DND-41 (cell line): ENCODE measurements at regions not wholly inside any gene's neighbourhood (a gene's known extent, or its start where the extent isn't known, plus 50 kb on each side); places are given as distances from the start of the nearest gene placed in this dataset.

ENCODE experiments used
- ATAC-seq: fragments of 200-7000 bp; cut with Tn5 transposase; 3 replicates; pipeline ENCODE4 v1.9.1; 2021; ENCODE audit warnings: low read depth; ENCODE audit not compliant: insufficient read depth
- DNase-seq: peaks from one replicate; pipeline ENCODE4 v3.0.0-alpha.2; 2020
- H2AFZ ChIP-seq: 2 replicates; pipeline ENCODE4 v1.6.0; 2012; ENCODE audit warnings: low read depth, low read length
- H3K27ac ChIP-seq: 2 replicates; pipeline ENCODE4 v1.5.1; 2012; ENCODE audit warnings: low read length, inconsistent platforms
- H3K27me3 ChIP-seq: fragments of 200-600 bp; sonication (generic); 2 replicates; pipeline ENCODE4 v1.6.0; 2012; ENCODE audit warnings: low read length, mild to moderate bottlenecking, inconsistent platforms; ENCODE audit not compliant: insufficient read depth, poor library complexity
- H3K36me3 ChIP-seq: 2 replicates; pipeline ENCODE4 v1.5.1; 2012; ENCODE audit warnings: low read length, inconsistent platforms; ENCODE audit not compliant: insufficient read depth
- H3K4me1 ChIP-seq: 2 replicates; pipeline ENCODE4 v1.5.1; 2012; ENCODE audit warnings: mild to moderate bottlenecking, low read length; ENCODE audit not compliant: insufficient read depth
- H3K4me2 ChIP-seq: 2 replicates; pipeline ENCODE4 v1.6.0; 2012; ENCODE audit warnings: mild to moderate bottlenecking, moderate library complexity, low read length, inconsistent platforms; ENCODE audit not compliant: insufficient read depth
- H3K4me3 ChIP-seq, 2 experiments: fragments of 200-600 bp in 1 of 2; shearing (Covaris generic) in 1 of 2; 2 replicates each; pipeline ENCODE4 v1.5.1; 2012 to 2016; ENCODE audit warnings: inconsistent platforms in 2 of 2, low read length in 2 of 2, mild to moderate bottlenecking in 2 of 2, low read depth in 1 of 2, moderate library complexity in 1 of 2
- H3K79me2 ChIP-seq: 2 replicates; pipeline ENCODE4 v1.6.0; 2012; ENCODE audit warnings: low read length, inconsistent platforms; ENCODE audit not compliant: insufficient read depth
- H3K9ac ChIP-seq: 2 replicates; pipeline ENCODE4 v1.6.0; 2012; ENCODE audit warnings: low read depth, mild to moderate bottlenecking, inconsistent platforms, low read length, moderate library complexity
- H3K9me3 ChIP-seq: 2 replicates; pipeline ENCODE4 v1.5.1; 2012; ENCODE audit warnings: low read length, moderate library complexity, mild to moderate bottlenecking, inconsistent platforms; ENCODE audit not compliant: insufficient read depth, severe bottlenecking
- H4K20me1 ChIP-seq: 2 replicates; pipeline ENCODE4 v1.6.0; 2012; ENCODE audit warnings: low read length; ENCODE audit not compliant: insufficient read depth
- CTCF ChIP-seq: IDR thresholded peaks from 2 replicates; pipeline ENCODE4 v1.5.1; 2012; ENCODE audit warnings: borderline replicate concordance, low read length, moderate library complexity, mild to moderate bottlenecking; ENCODE audit not compliant: poor library complexity, severe bottlenecking; ENCODE audit errors: extremely low read depth
- EZH2 ChIP-seq: IDR thresholded peaks from 3 replicates; pipeline ENCODE4 v1.6.1; 2012; ENCODE audit warnings: borderline replicate concordance, low read depth, mild to moderate bottlenecking, moderate library complexity, low read length, inconsistent platforms; ENCODE audit not compliant: severe bottlenecking

- no peaks in the 10 kb centered on the region for H3K9me3 ChIP-seq
- H3K36me3 ChIP-seq: no peaks in the 10 kb centered on the region
- H3K9ac ChIP-seq: no peak overlapping the region
- H4K20me1 ChIP-seq: no peaks in the 10 kb centered on the region
- no peak overlapping the region for H3K27ac ChIP-seq
- no peak for ATAC-seq
- H3K4me1 ChIP-seq: no peaks in the 10 kb centered on the region
- no peak overlapping the region for H3K4me2 ChIP-seq
- H2AFZ ChIP-seq: no peak overlapping the region
- TF ChIP-seq EZH2 (no peak), CTCF (no peak)
- H3K4me3 ChIP-seq: no peak overlapping the region
- peaks cover 36% of the 10 kb centered on the region for H3K27me3 ChIP-seq
- H3K79me2 ChIP-seq: no peaks in the 10 kb centered on the region
- no peak for DNase-seq
Measured at GRCh38 chr17:34755371-34755770, 176.0 kb downstream of the TMEM132E start.

- H3K79me2 ChIP-seq: no peaks in the 10 kb centered on the region
- H3K27me3 ChIP-seq: peaks cover 35% of the 10 kb centered on the region
- no peak overlapping the region for H3K4me3 ChIP-seq
- no peak overlapping the region for H3K27ac ChIP-seq
- no peak for ATAC-seq
- no peaks in the 10 kb centered on the region for H3K4me1 ChIP-seq
- H3K9me3 ChIP-seq: no peaks in the 10 kb centered on the region
- no peak for DNase-seq
- no peak overlapping the region for H2AFZ ChIP-seq
- H3K4me2 ChIP-seq: no peak overlapping the region
- no peaks in the 10 kb centered on the region for H4K20me1 ChIP-seq
- TF ChIP-seq CTCF: no peak
- H3K36me3 ChIP-seq: no peaks in the 10 kb centered on the region
- no peak overlapping the region for H3K9ac ChIP-seq
Measured at GRCh38 chr17:34750004-34750403, 170.6 kb downstream of the TMEM132E start.

GRCh38 chr17:34741967-34742366 is 162.6 kb downstream of the TMEM132E start:
- no peak for TF ChIP-seq EZH2
- TF ChIP-seq CTCF: no peak
- no peak overlapping the region for H3K4me2 ChIP-seq
- no peaks in the 10 kb centered on the region for H4K20me1 ChIP-seq
- H3K4me3 ChIP-seq: no peak overlapping the region
- H3K36me3 ChIP-seq: no peaks in the 10 kb centered on the region
- no peaks in the 10 kb centered on the region for H3K4me1 ChIP-seq
- ATAC-seq (no peak), DNase-seq (no peak)
- H3K9ac ChIP-seq: no peak overlapping the region
- H3K27ac ChIP-seq: no peak overlapping the region
- H3K27me3 ChIP-seq: peaks cover 3% of the 10 kb centered on the region
- no peak overlapping the region for H2AFZ ChIP-seq
- no peaks in the 10 kb centered on the region for H3K9me3 ChIP-seq
- H3K79me2 ChIP-seq: no peaks in the 10 kb centered on the region
